ENCODE measurements at regions not wholly inside any gene's neighbourhood (a gene's known extent, or its start where the extent isn't known, plus 50 kb on each side); places are given as distances from the start of the nearest gene placed in this dataset.
"Not testable (repeated sequence)": the region's sequence is repeated elsewhere in the genome, so short reads cannot be mapped to it uniquely, and the experiment has no call there.

DNA sequence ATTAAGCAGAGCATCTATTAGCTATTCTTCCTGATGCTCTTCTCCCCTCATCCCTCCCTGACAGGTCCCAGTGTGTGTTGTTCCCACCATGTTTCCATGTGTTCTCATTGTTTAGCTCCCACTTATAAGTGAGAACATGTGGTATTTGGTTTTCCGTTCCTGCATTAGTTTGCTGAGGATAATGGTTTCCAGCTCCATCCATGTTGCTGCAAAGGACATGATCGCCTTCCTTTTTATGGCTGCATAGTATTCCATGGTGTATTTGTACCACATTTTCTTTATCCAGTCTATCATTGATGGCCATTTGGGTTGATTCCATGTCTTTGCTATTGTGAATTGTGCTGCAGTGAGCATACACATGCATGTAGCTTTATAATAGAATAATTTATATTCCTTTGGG, 287.9 kb upstream of the FZD8 start:
- not testable (repeated sequence) for H3K36me3 ChIP-seq (ENCODE audit: control insufficient read depth, insufficient read depth, low read length); H3K27me3 ChIP-seq (ENCODE audit: control insufficient read depth, insufficient read depth, low read length, poor library complexity, severe bottlenecking); H3K27ac ChIP-seq (ENCODE audit: insufficient read depth, low read depth, low read length, poor library complexity, severe bottlenecking); H3K4me3 ChIP-seq (ENCODE audit: insufficient read depth, low read depth, low read length); H3K9me3 ChIP-seq (ENCODE audit: control insufficient read depth, low read length)
- H3K4me1 ChIP-seq (ENCODE audit: control insufficient read depth, insufficient read depth, low read length), result peaks cover 20% of the 10 kb centered on the region
- WGBS, 2 experiments, result 95 to 96% methylated on average over 2 of the region's 2 CpGs

- Histone ChIP-seq H3K4me3 (ENCODE audit: insufficient read depth, low read depth, low read length) (no peak overlapping the region), H3K36me3 (ENCODE audit: control insufficient read depth, insufficient read depth, low read length) (no peaks in the 10 kb centered on the region), H3K9me3 (ENCODE audit: control insufficient read depth, low read length) (no peaks in the 10 kb centered on the region), H3K27ac (ENCODE audit: insufficient read depth, low read depth, low read length, poor library complexity, severe bottlenecking) (no peak overlapping the region), H3K4me1 (ENCODE audit: control insufficient read depth, insufficient read depth, low read length) (peaks cover 14% of the 10 kb centered on the region), H3K27me3 (ENCODE audit: control insufficient read depth, insufficient read depth, low read length, poor library complexity, severe bottlenecking) (no peaks in the 10 kb centered on the region)
- WGBS, 2 experiments, result 90% methylated on average over 5 to 6 of the region's 6 CpGs
These were observed 286.7 kb upstream of the FZD8 start for GRCh38 chr10:35928748-35929147.

GRCh38 chr10:35927990-35928488, 285.9 kb upstream of the FZD8 start:
- Histone ChIP-seq H3K27ac (ENCODE audit: insufficient read depth, low read depth, low read length, poor library complexity, severe bottlenecking) (no peak overlapping the region), H3K27me3 (ENCODE audit: control insufficient read depth, insufficient read depth, low read length, poor library complexity, severe bottlenecking) (no peaks in the 10 kb centered on the region), H3K9me3 (ENCODE audit: control insufficient read depth, low read length) (no peaks in the 10 kb centered on the region), H3K36me3 (ENCODE audit: control insufficient read depth, insufficient read depth, low read length) (no peaks in the 10 kb centered on the region), H3K4me1 (ENCODE audit: control insufficient read depth, insufficient read depth, low read length) (peaks cover 14% of the 10 kb centered on the region), H3K4me3 (ENCODE audit: insufficient read depth, low read depth, low read length) (no peak overlapping the region)
- 91 to 95% methylated on average over 9 of the region's 9 CpGs for WGBS, 2 experiments

- Histone ChIP-seq H3K27me3 (ENCODE audit: control insufficient read depth, insufficient read depth, low read length, poor library complexity, severe bottlenecking) (no peaks in the 10 kb centered on the region), H3K4me1 (ENCODE audit: control insufficient read depth, insufficient read depth, low read length) (peaks cover 14% of the 10 kb centered on the region), H3K27ac (ENCODE audit: insufficient read depth, low read depth, low read length, poor library complexity, severe bottlenecking) (no peak overlapping the region), H3K9me3 (ENCODE audit: control insufficient read depth, low read length) (no peaks in the 10 kb centered on the region), H3K36me3 (ENCODE audit: control insufficient read depth, insufficient read depth, low read length) (no peaks in the 10 kb centered on the region), H3K4me3 (ENCODE audit: insufficient read depth, low read depth, low read length) (no peak overlapping the region)
- WGBS, 2 experiments, result 88% methylated on average over 7 of the region's 7 CpGs
These were observed 285.2 kb upstream of the FZD8 start for GRCh38 chr10:35927341-35927740.

GRCh38 chr10:35926846-35927245, 284.8 kb upstream of the FZD8 start:
- WGBS, 2 experiments, result 80 to 92% methylated on average over 1 of the region's 1 CpG
- Histone ChIP-seq H3K36me3 (ENCODE audit: control insufficient read depth, insufficient read depth, low read length) (no peaks in the 10 kb centered on the region), H3K9me3 (ENCODE audit: control insufficient read depth, low read length) (no peaks in the 10 kb centered on the region), H3K27me3 (ENCODE audit: control insufficient read depth, insufficient read depth, low read length, poor library complexity, severe bottlenecking) (no peaks in the 10 kb centered on the region), H3K4me3 (ENCODE audit: insufficient read depth, low read depth, low read length) (no peak overlapping the region), H3K27ac (ENCODE audit: insufficient read depth, low read depth, low read length, poor library complexity, severe bottlenecking) (no peak overlapping the region), H3K4me1 (ENCODE audit: control insufficient read depth, insufficient read depth, low read length) (peaks cover 14% of the 10 kb centered on the region)

GRCh38 chr10:35925493-35925892, 283.4 kb upstream of the FZD8 start:
- no peak overlapping the region for H3K4me3 ChIP-seq (ENCODE audit: insufficient read depth, low read depth, low read length)
- WGBS, 2 experiments, result 79 to 86% methylated on average over 1 of the region's 1 CpG
- H3K4me1 ChIP-seq (ENCODE audit: control insufficient read depth, insufficient read depth, low read length), result peaks cover 14% of the 10 kb centered on the region
- H3K36me3 ChIP-seq (ENCODE audit: control insufficient read depth, insufficient read depth, low read length), result no peaks in the 10 kb centered on the region
- H3K9me3 ChIP-seq (ENCODE audit: control insufficient read depth, low read length), result no peaks in the 10 kb centered on the region
- H3K27ac ChIP-seq (ENCODE audit: insufficient read depth, low read depth, low read length, poor library complexity, severe bottlenecking), result no peak overlapping the region
- no peaks in the 10 kb centered on the region for H3K27me3 ChIP-seq (ENCODE audit: control insufficient read depth, insufficient read depth, low read length, poor library complexity, severe bottlenecking)

DNA sequence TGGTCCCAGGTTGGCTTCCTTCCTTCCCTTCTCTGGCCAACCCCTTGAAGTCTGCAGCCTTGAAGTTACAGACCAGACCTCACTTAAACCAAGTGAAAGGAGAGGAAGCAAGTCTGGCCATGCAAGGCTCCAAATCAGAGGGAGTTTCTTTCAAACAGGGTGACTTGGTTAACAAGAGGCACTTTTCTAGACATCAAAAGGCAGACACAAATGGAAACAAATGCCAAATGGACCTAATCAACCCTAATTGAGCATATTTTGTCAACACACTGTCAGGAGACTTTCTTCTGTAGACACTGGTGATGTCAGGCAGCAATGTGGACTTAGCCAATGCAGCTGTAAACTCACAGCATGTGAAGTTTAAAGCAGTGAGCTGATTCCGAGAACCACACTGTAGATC, 282.7 kb upstream of the FZD8 start:
- Histone ChIP-seq H3K36me3 (ENCODE audit: control insufficient read depth, insufficient read depth, low read length) (no peaks in the 10 kb centered on the region), H3K27ac (ENCODE audit: insufficient read depth, low read depth, low read length, poor library complexity, severe bottlenecking) (no peak overlapping the region), H3K9me3 (ENCODE audit: control insufficient read depth, low read length) (no peaks in the 10 kb centered on the region), H3K4me3 (ENCODE audit: insufficient read depth, low read depth, low read length) (no peak overlapping the region), H3K4me1 (ENCODE audit: control insufficient read depth, insufficient read depth, low read length) (peaks cover 14% of the 10 kb centered on the region), H3K27me3 (ENCODE audit: control insufficient read depth, insufficient read depth, low read length, poor library complexity, severe bottlenecking) (no peaks in the 10 kb centered on the region)
- WGBS, 2 experiments, result 88 to 93% methylated on average over 1 of the region's 1 CpG

GRCh38 chr10:35922876-35923600, 280.9 kb upstream of the FZD8 start:
- Histone ChIP-seq H3K27me3 (ENCODE audit: control insufficient read depth, insufficient read depth, low read length, poor library complexity, severe bottlenecking) (no peaks in the 10 kb centered on the region), H3K27ac (ENCODE audit: insufficient read depth, low read depth, low read length, poor library complexity, severe bottlenecking) (no peak overlapping the region), H3K36me3 (ENCODE audit: control insufficient read depth, insufficient read depth, low read length) (no peaks in the 10 kb centered on the region), H3K4me3 (ENCODE audit: insufficient read depth, low read depth, low read length) (no peak overlapping the region), H3K4me1 (ENCODE audit: control insufficient read depth, insufficient read depth, low read length) (peaks cover 14% of the 10 kb centered on the region), H3K9me3 (ENCODE audit: control insufficient read depth, low read length) (no peaks in the 10 kb centered on the region)
- 96 to 97% methylated on average over 3 of the region's 4 CpGs for WGBS, 2 experiments

DNA sequence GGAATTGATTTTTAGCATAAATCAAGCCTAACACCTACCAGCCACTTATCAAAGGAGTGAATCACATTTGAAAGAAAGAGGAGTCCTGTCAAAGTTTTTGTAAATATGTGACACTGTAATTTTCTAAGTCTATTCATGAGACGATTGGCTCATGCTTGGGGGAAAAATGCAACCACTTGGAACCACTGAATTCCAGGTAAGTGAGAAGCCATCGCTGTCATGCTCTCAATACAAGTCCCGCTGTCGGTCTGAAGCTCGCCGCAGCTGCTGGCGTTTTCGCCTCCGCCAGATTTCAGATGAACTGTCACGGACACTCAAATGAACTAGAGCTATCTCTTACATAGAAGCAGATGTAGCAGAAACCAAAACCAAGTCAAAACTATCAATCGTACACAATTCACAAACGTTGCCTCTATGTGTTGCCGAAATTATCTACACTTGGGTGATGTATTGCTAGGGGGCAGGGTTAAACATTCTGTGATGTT, 279.8 kb upstream of the FZD8 start:
- no peaks in the 10 kb centered on the region for H3K9me3 ChIP-seq (ENCODE audit: control insufficient read depth, low read length)
- H3K27me3 ChIP-seq (ENCODE audit: control insufficient read depth, insufficient read depth, low read length, poor library complexity, severe bottlenecking), result no peaks in the 10 kb centered on the region
- H3K4me1 ChIP-seq (ENCODE audit: control insufficient read depth, insufficient read depth, low read length), result peaks cover 14% of the 10 kb centered on the region
- no peak overlapping the region for H3K27ac ChIP-seq (ENCODE audit: insufficient read depth, low read depth, low read length, poor library complexity, severe bottlenecking)
- WGBS, 2 experiments, result 93 to 95% methylated on average over 13 of the region's 13 CpGs
- no peak overlapping the region for H3K4me3 ChIP-seq (ENCODE audit: insufficient read depth, low read depth, low read length)
- no peaks in the 10 kb centered on the region for H3K36me3 ChIP-seq (ENCODE audit: control insufficient read depth, insufficient read depth, low read length)

DNA sequence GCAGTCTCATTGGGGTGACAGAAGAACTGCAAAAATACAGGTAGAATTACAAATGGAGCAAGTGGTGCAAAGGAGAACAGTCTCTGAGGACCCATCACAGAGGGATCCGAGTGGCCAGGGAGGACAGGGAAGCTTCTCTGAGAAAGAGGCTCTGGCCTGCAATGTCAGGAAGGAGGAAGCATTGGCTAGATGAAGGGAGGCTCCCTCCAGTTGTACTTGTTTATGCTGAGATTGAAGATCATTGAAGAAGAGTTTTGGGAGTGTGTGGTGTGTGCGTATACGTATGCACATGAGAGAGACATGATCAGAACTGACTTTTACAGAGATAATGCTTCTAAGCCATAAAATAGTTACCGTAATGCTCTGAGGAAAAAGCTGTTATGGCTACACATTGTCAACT, 274.7 kb upstream of the FZD8 start:
- Histone ChIP-seq H3K27me3 (ENCODE audit: control insufficient read depth, insufficient read depth, low read length, poor library complexity, severe bottlenecking) (no peaks in the 10 kb centered on the region), H3K27ac (ENCODE audit: insufficient read depth, low read depth, low read length, poor library complexity, severe bottlenecking) (no peak overlapping the region), H3K4me3 (ENCODE audit: insufficient read depth, low read depth, low read length) (no peak overlapping the region), H3K36me3 (ENCODE audit: control insufficient read depth, insufficient read depth, low read length) (no peaks in the 10 kb centered on the region), H3K9me3 (ENCODE audit: control insufficient read depth, low read length) (no peaks in the 10 kb centered on the region), H3K4me1 (ENCODE audit: control insufficient read depth, insufficient read depth, low read length) (peaks cover 4% of the 10 kb centered on the region)
- WGBS, 2 experiments, result 85 to 88% methylated on average over 4 of the region's 4 CpGs

Measured in ectodermal cell (in vitro differentiated cells).